Nephron progenitor cell (in vitro differentiated cells): ENCODE measurements at regions not wholly inside any gene's neighbourhood (a gene's known extent, or its start where the extent isn't known, plus 50 kb on each side); places are given as distances from the start of the nearest gene placed in this dataset.

ENCODE experiments used
- DNase-seq: peaks from one replicate; pipeline ENCODE4 v3.0.0; 2021
- H3K27ac Mint-ChIP-seq: 2 replicates; pipeline ENCODE4 v1.8.0; 2021; ENCODE audit warnings: mild to moderate bottlenecking, moderate library complexity, mixed read lengths
- H3K27me3 Mint-ChIP-seq: 2 replicates; pipeline ENCODE4 v1.8.0; 2021; ENCODE audit warnings: mild to moderate bottlenecking, low read depth, mixed read lengths; ENCODE audit not compliant: poor library complexity
- H3K36me3 Mint-ChIP-seq: 2 replicates; pipeline ENCODE4 v1.8.0; 2021; ENCODE audit warnings: low read depth, mixed read lengths
- H3K4me1 Mint-ChIP-seq: 2 replicates; pipeline ENCODE4 v1.8.0; 2021; ENCODE audit warnings: mixed read lengths
- H3K4me3 Mint-ChIP-seq: 2 replicates; pipeline ENCODE4 v1.8.0; 2021; ENCODE audit warnings: mild to moderate bottlenecking, moderate library complexity, mixed read lengths
- H3K9me3 Mint-ChIP-seq: 2 replicates; pipeline ENCODE4 v1.8.0; 2021; ENCODE audit warnings: mild to moderate bottlenecking, moderate library complexity, mixed read lengths
- TF ChIP-seq, protein P1 (sequence below): fragments of 200-600 bp; sonication (generic); IDR thresholded peaks from 2 replicates; pipeline ENCODE4 v1.5.0; 2021; ENCODE audit warnings: antibody characterized with exemption

DNA sequence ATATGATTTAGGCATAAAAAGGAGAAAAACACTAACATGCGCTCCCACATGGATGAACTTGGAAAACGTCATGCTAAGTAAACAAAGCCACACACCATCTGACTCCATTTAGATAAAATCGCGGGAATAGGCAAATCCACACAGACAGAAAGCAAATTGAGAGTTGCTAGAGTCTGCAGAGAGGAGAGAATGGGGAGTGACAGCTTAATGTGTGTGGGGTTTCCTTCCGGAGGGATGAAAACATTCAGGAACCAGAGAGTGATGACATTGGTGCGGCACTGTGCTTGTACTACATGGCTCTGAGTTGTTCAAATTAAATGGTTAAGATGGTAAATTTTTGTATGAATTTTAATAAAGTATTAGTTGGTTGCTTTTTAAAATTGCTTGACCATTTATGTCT is 482.9 kb upstream of the AKR1E2 start:
- no peaks in the 10 kb centered on the region for H3K36me3 Mint-ChIP-seq
- peaks cover 35% of the 10 kb centered on the region for H3K4me1 Mint-ChIP-seq
- no peaks in the 10 kb centered on the region for H3K9me3 Mint-ChIP-seq
- no peaks in the 10 kb centered on the region for H3K27me3 Mint-ChIP-seq
- no peak overlapping the region for H3K4me3 Mint-ChIP-seq
- TF ChIP-seq, protein P1, sequence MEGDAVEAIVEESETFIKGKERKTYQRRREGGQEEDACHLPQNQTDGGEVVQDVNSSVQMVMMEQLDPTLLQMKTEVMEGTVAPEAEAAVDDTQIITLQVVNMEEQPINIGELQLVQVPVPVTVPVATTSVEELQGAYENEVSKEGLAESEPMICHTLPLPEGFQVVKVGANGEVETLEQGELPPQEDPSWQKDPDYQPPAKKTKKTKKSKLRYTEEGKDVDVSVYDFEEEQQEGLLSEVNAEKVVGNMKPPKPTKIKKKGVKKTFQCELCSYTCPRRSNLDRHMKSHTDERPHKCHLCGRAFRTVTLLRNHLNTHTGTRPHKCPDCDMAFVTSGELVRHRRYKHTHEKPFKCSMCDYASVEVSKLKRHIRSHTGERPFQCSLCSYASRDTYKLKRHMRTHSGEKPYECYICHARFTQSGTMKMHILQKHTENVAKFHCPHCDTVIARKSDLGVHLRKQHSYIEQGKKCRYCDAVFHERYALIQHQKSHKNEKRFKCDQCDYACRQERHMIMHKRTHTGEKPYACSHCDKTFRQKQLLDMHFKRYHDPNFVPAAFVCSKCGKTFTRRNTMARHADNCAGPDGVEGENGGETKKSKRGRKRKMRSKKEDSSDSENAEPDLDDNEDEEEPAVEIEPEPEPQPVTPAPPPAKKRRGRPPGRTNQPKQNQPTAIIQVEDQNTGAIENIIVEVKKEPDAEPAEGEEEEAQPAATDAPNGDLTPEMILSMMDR, result no peak
- DNase-seq, result no peak
- no peak overlapping the region for H3K27ac Mint-ChIP-seq

- Mint-ChIP-seq H3K27me3 (no peaks in the 10 kb centered on the region), H3K36me3 (no peaks in the 10 kb centered on the region)
These were observed 487.2 kb upstream of the AKR1E2 start for GRCh38 chr10:4338768-4339167.

DNA sequence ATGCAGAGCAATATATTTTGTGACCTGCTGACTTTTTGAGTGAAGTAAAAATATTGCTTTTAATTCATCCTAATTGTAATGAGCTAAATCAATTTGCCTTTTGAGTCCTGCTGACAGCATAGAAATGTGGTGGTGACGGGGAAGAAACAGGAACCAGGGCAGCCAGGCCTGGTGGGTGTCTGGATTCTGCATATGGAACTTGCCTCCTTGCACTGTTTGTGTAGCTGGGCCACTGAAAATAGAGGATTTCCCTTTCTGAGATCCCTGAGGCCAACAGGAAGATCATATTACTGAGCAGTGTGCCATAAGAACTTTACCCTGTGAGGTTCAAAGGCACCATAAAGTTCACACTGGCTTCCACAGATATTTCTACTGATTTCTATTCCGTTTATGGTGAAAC is 488.4 kb upstream of the AKR1E2 start:
- TF ChIP-seq, protein P1, result no peak
- Mint-ChIP-seq H3K27ac (no peak overlapping the region), H3K36me3 (no peaks in the 10 kb centered on the region), H3K9me3 (no peaks in the 10 kb centered on the region), H3K4me1 (peaks cover 31% of the 10 kb centered on the region), H3K4me3 (no peak overlapping the region), H3K27me3 (no peaks in the 10 kb centered on the region)
- DNase-seq, result no peak

More at GRCh38 chr10:4338768-4339167, 487.2 kb upstream of the AKR1E2 start:
- H3K4me1 Mint-ChIP-seq, result peaks cover 31% of the 10 kb centered on the region
- no peak overlapping the region for H3K27ac Mint-ChIP-seq
- H3K9me3 Mint-ChIP-seq, result no peaks in the 10 kb centered on the region
- no peak overlapping the region for H3K4me3 Mint-ChIP-seq
- TF ChIP-seq, protein P1, result no peak
- DNase-seq, result no peak

GRCh38 chr10:4334871-4335270 is 491.1 kb upstream of the AKR1E2 start:
- H3K36me3 Mint-ChIP-seq, result no peaks in the 10 kb centered on the region
- DNase-seq, result no peak
- TF ChIP-seq, protein P1, result no peak
- H3K27me3 Mint-ChIP-seq, result no peaks in the 10 kb centered on the region
- H3K27ac Mint-ChIP-seq, result no peak overlapping the region
- no peaks in the 10 kb centered on the region for H3K9me3 Mint-ChIP-seq
- H3K4me1 Mint-ChIP-seq, result peaks cover 26% of the 10 kb centered on the region
- no peak overlapping the region for H3K4me3 Mint-ChIP-seq

GRCh38 chr10:4334015-4334414 is 492.0 kb upstream of the AKR1E2 start:
- H3K4me3 Mint-ChIP-seq, result no peak overlapping the region
- H3K27me3 Mint-ChIP-seq, result no peaks in the 10 kb centered on the region
- H3K36me3 Mint-ChIP-seq, result no peaks in the 10 kb centered on the region
- TF ChIP-seq, protein P1, result no peak
- H3K27ac Mint-ChIP-seq, result no peak overlapping the region
- H3K4me1 Mint-ChIP-seq, result peaks cover 17% of the 10 kb centered on the region
- no peaks in the 10 kb centered on the region for H3K9me3 Mint-ChIP-seq
- DNase-seq, result no peak

- Mint-ChIP-seq H3K36me3 (no peaks in the 10 kb centered on the region), H3K4me1 (peaks cover 17% of the 10 kb centered on the region), H3K27ac (no peak overlapping the region), H3K9me3 (no peaks in the 10 kb centered on the region), H3K4me3 (no peak overlapping the region), H3K27me3 (no peaks in the 10 kb centered on the region)
- no peak for DNase-seq
- TF ChIP-seq, protein P1, result no peak
These were observed 492.5 kb upstream of the AKR1E2 start for GRCh38 chr10:4333459-4333894.
